SIG-M5 (cell line): ENCODE measurements at regions not wholly inside any gene's neighbourhood (a gene's known extent, or its start where the extent isn't known, plus 50 kb on each side); places are given as distances from the start of the nearest gene placed in this dataset.
"Not testable (repeated sequence)": the region's sequence is repeated elsewhere in the genome, so short reads cannot be mapped to it uniquely, and the experiment has no call there.

Experiments
- DNase-seq: peaks from one replicate; lab custom pipeline; 2025; lab: John Stamatoyannopoulos, UW

DNA sequence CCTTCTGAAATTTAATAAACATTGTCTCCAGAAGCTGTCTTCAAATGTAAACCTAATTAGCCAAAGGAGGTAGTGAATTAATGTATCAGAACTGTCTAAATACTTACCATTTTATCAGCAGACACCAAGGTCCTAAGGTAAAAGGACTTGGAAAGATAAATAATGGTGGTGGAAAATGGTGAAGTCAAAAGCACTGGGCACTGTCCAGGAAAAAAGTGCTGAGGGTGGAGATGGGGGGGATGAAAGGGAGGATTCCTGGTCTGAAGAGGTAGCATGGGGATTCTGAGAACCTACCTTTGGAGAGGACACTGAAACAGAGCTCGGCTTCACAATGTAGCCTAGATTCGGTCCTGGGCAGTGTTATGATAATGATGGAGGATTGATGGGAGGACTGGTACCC, 149.0 kb upstream of the DPH6 start:
- DNase-seq, result no peak

DNA sequence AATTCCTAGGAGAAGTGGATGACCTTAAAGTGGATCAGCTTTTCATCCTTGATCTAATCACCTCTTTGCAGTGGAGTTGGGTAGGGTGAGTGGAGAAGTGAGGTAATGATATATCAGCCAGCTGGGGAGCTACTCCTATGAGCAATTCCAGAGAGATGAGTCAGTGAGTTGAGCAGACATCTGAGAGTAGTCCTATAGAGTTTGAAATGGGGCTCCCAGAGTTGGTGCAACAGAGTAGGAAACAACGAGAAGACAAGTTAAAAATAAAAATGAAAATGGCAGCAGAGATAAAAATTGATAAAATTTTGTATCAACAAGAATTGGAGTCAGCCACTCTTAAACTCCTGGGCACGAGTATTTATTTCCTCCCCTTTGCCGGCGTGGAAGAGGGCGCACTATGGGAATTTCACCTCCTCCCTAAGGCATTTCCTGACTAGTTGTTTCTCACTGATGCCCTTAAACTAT, 150.8 kb upstream of the DPH6 start:
- no peak for DNase-seq

DNA sequence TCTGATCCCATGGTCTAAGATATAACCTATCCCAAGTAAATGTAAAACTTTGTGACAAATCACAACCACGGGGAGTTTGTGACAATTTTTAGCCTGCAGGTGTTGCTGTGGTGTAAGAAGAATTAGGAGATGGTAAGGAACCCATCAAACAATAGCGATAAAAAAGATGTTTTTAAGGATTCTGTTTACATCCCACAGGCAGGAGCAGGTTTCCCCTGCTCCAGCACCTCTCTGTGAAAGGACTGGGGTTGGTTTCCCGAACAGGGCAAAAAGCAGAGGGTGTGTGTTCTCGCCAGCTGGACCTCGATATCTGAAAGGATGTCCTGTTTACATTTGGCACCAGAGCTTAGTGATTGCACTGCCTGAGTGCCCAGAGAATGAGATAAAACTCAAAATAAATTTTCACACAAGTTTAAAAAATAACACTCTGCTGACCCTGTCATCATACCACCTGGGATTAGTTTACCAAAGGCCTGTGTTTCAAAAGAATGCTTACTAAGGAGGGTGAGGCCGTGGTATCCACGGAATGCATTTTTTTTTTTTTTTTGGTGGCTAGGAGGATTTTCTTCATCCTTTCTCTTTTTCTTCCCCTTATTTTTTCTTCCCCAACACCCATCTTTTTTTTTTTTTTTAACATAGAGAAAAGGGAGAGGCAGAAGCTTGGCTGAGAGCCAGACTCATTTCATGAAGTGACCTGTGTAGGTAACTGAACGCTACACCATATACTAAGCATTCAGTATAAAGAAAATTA, 151.8 kb upstream of the DPH6 start:
- no peak for DNase-seq

DNA sequence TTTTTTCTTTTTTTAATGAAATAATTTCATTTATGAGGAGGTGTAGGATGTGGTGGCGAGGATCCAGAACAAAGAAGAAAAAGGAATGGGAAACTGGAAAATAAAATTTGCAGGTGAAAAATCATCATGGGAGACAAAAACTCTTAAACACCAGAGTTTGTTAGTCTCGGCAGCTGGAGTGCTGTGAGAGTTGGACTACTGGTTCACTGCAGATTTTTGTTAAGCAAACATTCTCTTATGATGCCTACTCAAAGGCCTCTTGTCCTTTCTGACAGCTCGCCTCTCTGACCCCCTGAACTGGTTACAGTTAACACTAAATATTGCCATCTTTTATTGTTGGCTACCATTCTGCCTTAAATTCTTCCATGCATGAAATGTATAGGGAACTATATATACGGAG, 152.4 kb upstream of the DPH6 start:
- no peak for DNase-seq

DNA sequence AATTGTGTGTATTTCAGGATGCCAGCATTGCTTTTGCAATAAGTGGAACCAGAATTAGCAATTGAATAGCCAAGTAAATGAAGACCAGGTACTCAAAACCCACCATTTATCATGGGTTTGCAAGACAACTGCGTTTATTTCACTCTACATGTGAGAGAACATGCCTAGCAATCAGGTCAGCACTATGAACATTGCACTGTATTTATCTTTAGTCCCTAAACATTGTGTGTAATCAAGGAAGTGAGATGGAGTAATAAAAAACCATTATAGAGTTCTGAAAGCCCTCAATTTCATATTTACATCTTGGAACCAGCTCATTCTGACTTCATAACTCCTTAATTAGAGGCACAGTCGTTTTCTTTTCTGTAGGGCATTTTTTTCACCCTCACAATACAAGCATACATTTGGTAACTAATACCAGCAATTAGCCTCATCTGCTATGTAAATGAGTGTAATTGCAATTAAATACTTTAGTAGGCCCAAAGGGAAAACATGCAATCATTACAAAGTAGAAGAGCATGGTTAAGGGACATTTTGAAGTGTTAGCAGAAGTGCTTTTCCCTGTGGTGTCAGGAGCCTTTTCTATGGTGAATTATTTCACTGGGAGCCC, 153.1 kb upstream of the DPH6 start:
- no peak for DNase-seq

DNA sequence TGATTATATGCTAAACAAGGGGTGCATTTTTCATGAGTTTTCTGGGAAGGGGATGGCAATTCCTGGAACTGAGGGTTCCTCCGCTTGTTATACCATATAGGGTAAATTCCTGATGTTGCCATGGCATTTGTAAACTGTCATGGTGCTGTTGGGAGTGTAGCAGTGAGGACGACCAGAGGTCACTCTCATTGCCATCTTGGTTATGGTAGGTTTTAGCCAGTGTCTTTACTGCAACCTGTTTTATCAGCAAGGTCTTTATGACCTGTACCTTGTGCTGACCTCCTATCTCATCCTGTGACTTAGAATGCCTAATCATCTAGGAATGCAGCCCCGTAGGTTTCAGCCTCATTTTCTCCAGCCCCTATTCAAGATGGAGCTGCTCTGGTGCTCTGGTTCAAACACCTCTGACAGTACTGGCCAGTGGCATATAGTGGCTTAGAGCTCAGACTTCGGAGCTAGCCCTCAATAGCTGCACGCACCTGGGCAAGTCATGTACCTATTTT, 154.2 kb upstream of the DPH6 start:
- not testable (repeated sequence) for DNase-seq

DNA sequence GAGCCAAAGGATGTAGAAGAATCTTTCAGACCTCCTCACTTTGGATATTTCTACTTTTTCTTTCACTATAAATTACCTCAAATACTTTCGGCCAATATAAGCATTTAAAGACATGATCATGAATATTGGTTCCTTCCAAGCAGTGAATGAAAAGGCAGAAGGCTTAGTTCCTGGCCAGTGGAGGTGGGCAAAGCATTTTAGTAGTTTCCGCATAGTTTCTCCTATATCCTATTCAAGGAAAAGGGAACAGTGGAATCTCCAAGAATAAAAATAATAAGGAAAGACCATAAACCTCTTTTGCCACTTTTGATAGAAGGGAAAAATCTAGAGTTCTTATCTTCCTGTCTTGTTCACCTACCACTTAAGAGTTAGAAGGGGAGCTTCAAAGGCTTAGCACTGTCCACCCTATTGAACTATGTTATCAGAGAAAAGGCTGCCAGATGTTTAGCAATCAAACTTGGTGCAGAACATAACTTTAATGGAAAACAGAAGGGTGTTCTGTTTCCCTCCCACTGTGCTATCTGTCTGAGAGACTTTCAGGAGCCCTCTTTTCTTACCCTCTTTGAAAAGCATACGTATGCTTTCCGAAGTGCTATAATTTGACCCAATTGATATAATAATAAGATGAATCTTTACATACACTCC, 155.6 kb upstream of the DPH6 start:
- no peak for DNase-seq

DNA sequence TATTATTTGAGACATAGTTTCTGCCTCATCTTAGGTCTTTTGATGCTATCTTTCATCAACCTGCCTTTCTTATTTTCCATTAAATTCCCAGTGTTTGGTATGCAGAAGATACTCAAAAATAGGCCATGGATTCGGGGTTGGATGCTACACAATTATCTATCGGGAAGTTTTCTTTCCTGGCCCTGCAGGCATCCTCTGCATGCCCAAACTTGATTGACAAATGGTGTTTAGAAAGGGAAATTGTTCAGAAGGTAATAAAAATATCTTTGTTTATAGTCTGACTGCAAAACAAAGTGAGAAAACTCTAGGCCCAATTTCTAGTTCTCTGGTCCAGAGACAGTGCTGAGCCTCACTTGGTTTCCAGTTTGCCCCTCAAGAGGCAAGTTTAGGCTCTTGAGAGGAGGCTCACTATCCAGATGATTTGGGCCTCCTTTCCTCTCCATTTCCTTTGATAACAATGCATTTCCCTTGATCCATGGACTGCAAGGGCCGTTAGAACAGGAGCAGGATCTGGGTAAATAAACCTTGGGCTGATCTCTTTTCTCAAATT, 157.1 kb upstream of the DPH6 start:
- DNase-seq, result no peak

DNA sequence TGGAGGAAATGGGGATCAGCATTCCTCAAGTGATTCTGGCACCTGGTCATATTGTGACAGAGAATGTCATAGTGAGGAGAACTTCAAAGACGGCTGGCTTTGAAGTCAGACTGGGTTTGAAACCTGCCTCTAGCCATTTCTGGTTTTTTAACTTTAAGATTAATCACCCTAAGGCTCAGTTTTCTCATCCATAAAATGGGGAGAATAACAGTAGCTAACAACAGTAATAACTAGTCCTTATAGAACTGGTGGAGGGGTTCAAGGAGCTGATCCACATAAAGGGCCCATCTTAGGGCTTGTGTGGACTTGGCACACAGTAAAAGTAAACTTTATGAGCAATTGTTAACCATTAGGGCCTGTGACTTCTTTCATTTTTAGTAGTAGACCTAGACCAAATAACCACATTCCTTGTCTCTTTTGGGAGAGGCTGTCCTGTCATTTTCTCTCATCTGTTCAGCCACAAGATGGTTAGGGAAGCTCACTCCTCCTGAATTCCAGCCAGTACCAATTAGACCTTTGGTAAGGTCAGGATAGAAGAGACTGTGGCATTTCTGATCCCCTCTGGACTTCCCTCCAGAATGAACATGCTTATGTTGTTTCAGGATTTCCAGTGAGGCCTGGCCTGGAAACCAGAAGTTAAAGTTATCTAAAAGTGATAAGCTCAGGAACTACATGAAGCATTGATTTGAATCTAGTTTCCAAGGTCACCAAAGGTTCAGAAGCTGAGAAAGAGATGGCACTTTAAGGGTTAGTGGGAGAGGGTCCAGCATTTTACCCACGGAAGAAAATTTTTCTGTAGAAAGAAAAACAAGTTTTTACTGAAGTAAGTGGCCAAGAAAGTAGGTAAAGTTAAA, 159.3 kb upstream of the DPH6 start:
- DNase-seq, result no peak

DNA sequence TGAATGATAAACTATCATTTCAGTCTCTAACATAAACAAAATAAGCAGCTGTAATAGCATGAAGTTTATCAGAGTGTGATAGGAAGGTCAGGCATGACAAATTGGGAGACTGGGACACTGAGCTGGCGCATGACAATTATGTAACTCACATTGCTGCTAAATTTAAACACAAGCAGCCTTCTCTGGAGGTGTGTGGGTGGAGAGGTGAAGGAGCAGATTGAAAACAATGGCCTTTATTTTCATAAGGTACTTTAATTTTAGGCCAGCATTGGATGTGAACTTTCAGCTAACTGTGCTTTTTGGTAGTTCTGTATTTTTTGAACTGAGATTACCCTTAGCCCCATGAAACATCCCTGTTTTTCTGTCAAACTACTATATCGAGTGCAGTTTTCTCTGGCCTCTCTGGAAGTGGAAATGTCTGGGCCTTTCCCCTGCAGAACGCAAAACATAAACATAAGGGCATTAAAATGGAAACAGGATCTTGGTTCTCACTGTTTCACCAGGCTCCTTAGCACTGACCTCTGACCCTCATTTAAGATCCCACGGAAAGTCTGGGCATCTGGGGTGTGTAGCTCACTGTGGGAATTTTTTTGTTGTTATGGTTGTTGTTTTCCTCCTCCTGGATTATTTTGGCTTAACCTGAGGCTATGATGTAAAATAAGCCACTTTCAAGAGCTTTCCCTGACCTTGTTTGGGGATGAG, 160.1 kb upstream of the DPH6 start:
- DNase-seq, result no peak

DNA sequence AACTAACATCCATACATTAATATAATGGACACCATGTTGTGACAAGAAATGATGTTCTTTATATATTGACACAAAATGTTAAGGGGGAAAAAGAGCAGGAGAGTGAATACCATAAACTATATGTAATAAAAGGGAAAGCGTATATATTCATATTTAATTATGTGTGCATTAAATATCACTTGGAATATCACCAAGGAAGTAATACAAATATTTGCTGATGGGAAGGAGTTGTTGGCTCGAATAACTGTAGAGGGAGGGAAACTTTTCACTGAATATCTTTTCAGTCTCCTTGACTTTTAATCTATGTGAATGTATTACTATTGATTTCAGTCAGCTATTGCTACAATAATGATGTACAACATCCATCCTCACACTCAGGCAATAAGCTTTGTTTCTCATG, 167.0 kb upstream of the DPH6 start:
- DNase-seq, result no peak

DNA sequence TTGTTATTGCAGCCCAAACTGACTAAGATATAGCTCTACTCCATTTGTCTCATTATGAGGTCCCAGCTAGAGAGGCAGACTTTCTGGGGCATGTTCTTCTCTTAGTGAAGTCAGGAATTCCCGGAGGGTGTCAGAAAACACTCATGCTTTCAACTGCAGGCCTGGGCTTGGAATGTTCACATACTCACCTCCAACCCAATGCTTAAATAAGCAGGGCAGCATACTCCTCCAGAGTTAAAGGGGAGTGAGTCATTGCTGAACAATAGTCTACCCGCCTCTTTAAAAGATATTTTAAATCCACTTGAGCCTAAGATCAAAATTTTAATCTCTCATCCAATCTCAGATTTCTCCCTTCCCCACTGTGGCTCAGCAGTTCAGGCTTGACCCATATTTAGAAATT, 167.8 kb upstream of the DPH6 start:
- DNase-seq, result no peak

DNA sequence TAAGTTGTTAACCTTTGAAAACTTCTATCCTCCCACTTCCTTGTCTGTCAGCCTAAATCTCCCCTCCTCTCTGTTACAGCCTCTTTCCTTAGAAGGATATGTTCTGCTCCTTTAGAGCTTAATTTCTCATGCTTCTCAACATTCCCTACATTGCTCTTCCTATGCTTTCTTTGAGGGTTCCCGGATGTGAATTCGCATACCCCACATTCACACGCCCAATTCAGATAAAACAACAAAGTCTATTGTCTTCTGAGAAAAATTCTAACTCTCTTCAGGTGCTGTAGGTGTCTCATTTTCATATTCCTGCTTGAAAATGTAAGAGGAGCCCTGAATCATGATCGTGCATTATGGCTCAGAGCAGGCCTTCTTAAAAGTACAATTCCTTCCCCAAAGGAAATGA, 171.8 kb upstream of the DPH6 start:
- DNase-seq, result no peak

DNA sequence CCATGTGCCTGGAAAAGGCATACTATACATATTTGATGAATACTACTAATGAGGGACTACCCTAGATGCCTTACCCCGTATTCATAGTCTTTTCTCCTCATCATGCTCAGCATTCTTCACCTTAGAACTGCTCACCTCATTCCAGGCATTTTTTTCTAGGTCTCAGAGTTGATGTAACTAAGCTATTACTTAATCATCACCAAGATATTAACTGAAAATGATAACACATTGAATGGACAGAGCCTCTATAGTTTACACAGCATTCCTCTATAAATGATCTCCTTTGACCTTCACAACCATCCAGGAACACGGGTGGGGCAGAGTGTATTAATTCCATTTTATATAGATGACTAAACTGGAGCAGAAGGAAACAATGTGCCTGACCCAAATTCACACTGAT, 174.1 kb upstream of the DPH6 start:
- DNase-seq, result no peak

DNA sequence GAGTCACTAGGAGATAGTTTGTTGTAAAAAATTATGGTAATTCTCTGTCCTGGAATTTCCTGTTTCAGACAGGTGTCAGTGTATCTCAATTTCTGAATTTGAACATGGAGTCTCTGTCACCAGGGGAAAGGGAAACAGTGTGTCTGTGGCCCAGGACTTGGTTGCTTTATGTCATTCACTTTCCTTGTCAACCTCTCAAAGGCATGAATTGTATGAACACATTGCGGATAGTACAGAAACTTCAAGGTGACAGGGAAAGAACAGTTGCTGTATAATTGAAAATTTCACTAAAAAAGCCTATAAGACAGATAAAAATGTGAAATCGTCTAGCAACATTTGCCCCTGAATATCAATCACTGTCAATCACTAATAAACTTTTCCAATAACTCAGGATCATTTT, 175.0 kb upstream of the DPH6 start:
- no peak for DNase-seq

DNA sequence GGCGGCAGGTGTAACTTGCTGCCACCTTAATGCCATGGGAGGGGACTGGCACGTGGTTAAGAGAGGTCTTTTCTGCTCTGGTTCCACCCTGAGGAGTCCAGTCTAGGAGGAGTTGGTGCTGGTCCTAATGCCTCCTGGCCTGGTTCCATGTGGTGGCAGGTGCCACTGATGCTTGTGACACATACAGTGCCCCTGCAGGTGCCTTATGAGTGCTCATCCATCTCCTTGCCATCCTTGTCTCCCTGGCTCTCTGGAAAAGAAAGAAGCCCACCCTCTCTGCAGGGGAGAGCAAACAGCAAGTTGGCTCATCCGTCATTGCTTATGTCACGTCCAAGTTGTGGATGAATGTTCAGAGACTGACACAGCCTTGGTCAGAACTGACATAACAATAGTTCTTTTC, 175.8 kb upstream of the DPH6 start:
- DNase-seq, result no peak

DNA sequence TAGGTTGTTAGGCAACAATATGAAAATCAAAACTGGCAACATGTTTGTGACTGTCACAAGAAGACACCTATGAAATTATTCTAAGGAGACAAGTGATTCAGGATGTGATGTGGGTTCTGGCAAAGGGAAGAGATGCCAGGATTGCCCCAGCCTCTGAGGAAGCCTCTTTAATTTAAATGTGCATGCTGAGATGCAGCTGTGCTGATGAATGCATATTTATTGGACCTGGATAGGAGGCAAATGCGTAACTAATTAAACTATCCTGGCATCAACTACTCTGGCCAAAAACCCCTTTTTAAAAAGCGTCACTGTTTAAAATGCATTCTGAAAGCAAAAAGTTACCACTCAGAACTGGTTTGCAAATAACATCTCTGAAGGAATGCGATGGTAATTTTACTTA, 176.5 kb upstream of the DPH6 start:
- DNase-seq, result no peak

DNA sequence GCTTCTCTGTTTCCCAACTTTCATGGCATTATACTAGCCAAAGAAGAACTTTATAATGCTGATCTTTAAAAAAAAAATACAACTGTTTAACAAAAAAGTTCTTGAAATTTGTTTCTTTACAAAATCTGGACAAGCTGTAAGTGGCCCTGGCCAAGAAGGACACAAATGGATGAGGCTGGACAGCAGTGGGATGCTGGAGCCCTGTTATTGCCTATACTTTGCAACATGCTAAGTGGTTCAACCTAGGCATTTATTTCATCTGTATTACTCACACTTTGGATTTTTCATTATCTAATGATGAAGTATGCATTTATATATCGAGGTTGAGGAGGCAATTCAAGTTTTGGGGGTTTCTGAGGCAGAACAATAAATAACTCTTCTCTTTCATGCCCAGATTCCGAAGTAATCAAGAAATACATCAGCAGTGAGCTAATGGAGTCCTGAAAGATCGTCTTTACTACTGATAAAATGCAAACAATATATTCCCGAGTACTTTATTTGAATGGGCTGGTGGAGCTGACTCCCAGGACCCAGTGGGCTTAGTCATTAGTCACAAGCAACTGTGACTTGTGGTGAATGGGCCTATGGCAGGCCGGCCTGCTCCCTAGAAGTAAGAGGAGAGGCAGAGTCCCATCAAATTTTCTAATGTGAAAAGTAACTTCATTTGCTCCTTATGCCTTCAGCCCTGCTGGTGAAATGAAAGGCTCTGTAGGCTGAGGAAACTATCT, 177.3 kb upstream of the DPH6 start:
- DNase-seq, result no peak

DNA sequence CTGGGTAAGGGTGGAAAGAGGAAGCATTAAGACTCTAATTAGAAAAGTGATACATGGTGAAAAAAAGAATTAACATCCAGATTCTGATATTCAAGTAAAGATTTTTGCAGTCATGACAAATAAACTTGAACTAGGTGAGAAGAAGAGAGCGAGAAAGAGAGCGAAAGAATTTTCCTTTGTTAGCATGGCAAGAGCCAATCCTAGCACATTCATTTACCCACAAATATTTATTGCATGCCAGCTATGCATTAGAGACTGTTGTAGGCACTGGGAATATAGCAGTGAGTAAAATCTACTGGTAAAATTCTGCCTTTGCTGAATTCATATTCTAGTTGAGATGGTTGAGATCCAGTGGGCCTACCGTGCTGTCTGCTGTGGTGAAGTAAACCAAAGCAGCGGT, 177.9 kb upstream of the DPH6 start:
- no peak for DNase-seq

DNA sequence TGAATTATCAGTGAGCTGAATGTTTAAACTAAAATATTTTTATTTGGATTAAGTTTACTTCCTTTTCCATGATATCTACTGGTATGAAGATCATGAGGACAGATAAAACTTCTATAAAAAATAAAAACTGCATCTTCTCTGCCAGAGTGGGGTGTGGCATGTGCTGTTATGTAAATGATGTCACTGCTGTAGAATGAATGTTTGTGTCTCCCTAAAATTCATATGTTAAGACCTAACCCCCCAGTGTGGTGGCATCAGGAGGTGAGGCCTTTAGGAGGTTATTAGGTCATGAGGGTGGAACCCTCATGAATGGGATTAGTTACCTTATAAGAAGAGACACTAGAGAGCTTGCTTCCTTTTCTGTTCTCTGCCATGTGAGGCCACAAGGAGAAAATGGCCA, 178.7 kb upstream of the DPH6 start:
- no peak for DNase-seq

DNA sequence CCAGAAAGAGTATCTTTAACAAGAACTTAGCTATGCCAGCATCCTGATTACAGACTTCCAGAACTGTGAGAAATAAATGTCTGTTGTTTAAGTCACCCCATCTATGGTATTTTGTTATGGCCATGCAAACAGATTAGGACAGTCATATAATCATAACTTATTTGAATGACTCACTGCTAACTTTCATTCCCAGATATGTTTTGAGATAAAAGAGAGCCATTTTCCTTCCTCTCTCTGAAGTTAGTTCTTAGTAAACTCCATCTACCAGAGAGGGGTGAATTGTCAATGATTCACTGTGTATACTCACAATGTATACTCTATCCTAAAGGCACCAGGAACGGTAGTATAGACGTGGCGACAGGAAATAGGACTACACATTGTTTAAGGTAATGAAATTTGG, 179.4 kb upstream of the DPH6 start:
- no peak for DNase-seq
